Keratinocyte (primary cell): ENCODE measurements at regions not wholly inside any gene's neighbourhood (a gene's known extent, or its start where the extent isn't known, plus 50 kb on each side); places are given as distances from the start of the nearest gene placed in this dataset.

Source experiments
- EZH2 ChIP-seq: IDR thresholded peaks from one replicate; pipeline ENCODE4 v1.6.1; 2012; ENCODE audit warnings: inconsistent platforms, mild to moderate bottlenecking, low read length, moderate library complexity
- TF ChIP-seq, protein P1 (sequence below), 3 experiments: IDR thresholded peaks in 1 of 3; conservative IDR thresholded peaks in 1 of 3; optimal IDR thresholded peaks in 1 of 3; 2 replicates in 2 of 3; 3 replicates in 1 of 3; pipeline versions ENCODE3 to v1.5.1; 2011; ENCODE audit warnings: low read length in 3 of 3, mild to moderate bottlenecking in 3 of 3, moderate library complexity in 2 of 3, control low read depth in 1 of 3, inconsistent platforms in 1 of 3; ENCODE audit not compliant: insufficient read depth in 2 of 3; ENCODE audit errors: extremely low read depth in 1 of 3

DNA sequence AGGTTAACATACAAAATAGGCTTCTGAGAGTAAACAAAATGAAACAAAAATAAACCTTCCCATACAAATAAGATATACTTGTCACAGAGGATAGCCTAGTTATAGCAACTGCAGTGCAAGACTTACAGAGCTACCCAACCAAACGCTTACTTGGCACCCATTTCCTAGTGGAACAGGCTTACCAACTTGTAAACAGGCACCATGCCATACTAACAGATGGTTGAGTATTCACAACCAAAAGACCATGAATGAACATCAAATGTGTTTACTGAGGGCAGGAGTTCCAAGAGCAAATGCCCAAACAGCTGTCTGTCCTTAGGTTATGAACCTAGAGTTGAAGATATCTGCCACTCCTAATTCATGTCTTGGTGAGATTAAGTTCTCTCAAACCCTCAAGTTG, 2629.2 kb downstream of the PCDH7 start:
- TF ChIP-seq, protein P1, sequence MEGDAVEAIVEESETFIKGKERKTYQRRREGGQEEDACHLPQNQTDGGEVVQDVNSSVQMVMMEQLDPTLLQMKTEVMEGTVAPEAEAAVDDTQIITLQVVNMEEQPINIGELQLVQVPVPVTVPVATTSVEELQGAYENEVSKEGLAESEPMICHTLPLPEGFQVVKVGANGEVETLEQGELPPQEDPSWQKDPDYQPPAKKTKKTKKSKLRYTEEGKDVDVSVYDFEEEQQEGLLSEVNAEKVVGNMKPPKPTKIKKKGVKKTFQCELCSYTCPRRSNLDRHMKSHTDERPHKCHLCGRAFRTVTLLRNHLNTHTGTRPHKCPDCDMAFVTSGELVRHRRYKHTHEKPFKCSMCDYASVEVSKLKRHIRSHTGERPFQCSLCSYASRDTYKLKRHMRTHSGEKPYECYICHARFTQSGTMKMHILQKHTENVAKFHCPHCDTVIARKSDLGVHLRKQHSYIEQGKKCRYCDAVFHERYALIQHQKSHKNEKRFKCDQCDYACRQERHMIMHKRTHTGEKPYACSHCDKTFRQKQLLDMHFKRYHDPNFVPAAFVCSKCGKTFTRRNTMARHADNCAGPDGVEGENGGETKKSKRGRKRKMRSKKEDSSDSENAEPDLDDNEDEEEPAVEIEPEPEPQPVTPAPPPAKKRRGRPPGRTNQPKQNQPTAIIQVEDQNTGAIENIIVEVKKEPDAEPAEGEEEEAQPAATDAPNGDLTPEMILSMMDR (optimal IDR thresholded peaks at IDR 0.05 in 1 of 3, IDR thresholded peaks at IDR 0.05 in 1 of 3, conservative IDR thresholded peaks at IDR 0.05 in 1 of 3; ENCODE audit: extremely low read depth in 1 of 3, insufficient read depth in 2 of 3, low read length in 3 of 3): no peak
- TF ChIP-seq EZH2: no peak
